Fibroblast of skin of left quadriceps (primary cell): ENCODE measurements at regions not wholly inside any gene's neighbourhood (a gene's known extent, or its start where the extent isn't known, plus 50 kb on each side); places are given as distances from the start of the nearest gene placed in this dataset.
"Not testable (repeated sequence)": the region's sequence is repeated elsewhere in the genome, so short reads cannot be mapped to it uniquely, and the experiment has no call there.

ENCODE experiments used
- DNase-seq, 2 experiments: peaks; one replicate each; pipeline ENCODE4 v3.0.0-alpha.2; 2013; ENCODE audit warnings: low read depth in 2 of 2

DNA sequence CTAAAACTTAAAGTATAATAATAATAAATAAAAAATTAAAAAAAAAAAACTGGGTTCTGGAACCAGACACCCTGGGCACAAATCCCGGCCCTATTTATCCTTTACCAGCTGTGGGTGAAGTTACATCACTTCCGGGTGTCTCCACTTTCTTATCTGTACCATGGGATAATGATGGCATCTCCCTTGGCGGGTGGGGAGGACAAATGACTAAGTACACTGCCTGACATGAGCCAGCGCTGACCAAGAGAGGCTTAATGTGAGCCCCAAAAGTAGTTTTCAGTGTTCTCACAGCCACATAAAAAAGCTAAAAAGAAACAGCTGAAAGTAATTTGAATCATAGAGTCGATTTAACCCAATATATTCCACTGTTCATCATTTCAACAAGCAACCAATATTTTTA lies 424.9 kb downstream of the SOX9 start:
- no peak for DNase-seq

DNA sequence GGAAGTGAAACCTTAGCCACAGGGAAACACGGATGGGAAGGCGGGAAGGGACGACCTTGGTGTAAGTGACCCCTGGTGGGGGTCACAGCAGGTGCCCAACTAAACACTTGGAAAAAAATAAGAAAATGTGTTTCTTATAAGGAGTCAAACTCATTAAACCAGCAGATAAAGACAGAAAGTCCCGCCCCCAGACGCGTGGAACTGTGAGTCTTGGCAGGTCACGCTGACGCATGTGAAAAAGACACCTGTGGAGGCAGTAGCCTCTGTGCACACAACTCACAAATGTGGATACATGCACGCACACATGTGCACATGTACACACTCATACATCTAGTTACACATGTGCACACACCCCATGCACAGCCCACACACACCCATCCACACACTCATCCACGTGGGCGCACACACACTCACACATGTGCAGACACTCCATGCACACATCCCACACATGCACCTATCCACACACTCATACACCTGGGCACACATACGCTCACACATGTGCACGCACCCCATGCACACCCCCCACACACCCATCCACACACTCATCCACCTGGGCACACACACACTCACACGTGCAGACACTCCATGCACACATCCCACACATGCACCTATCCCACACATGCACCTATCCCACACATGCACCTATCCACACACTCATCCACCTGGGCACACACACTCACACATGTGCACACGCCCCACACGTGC lies 432.4 kb downstream of the SOX9 start:
- no peak for DNase-seq

DNA sequence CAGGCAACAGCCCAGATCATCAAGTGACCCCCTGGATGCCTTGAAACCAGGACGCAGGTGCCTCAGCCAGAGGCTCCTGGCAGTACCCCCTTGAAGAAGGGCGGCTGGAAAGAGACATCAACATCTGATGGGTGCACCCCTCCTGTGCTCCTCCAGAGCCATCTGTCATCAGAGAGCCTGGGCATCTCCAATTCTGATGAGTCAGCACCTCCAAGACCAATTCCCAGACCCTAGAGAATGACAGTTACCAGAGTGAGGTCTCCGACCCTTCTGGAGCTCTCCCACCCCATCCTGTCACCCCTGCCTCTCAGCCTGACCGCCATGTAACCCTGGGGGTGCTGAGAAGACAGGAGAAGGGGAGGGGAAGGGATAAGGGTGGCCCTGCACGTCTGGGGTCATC lies 433.7 kb downstream of the SOX9 start:
- no peak for DNase-seq

DNA sequence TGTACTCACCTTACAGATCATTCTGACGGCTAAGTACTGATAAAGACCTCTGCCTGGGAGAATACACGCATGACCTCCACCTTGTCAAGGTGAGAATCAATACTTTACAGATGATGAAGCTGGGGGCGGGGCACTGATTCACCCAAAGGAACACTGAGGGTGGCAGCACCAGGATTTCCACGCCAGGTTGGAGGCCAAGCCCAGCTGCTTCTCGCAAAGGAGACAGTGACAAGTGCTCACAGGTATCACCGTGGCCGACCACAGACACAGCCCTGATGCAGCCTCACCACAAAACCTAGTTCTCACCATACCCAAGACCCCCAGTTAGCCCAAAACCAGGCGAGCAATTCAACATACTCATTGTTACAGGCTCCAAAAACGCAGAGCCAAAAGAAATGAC lies 434.2 kb downstream of the SOX9 start:
- DNase-seq: no peak

DNA sequence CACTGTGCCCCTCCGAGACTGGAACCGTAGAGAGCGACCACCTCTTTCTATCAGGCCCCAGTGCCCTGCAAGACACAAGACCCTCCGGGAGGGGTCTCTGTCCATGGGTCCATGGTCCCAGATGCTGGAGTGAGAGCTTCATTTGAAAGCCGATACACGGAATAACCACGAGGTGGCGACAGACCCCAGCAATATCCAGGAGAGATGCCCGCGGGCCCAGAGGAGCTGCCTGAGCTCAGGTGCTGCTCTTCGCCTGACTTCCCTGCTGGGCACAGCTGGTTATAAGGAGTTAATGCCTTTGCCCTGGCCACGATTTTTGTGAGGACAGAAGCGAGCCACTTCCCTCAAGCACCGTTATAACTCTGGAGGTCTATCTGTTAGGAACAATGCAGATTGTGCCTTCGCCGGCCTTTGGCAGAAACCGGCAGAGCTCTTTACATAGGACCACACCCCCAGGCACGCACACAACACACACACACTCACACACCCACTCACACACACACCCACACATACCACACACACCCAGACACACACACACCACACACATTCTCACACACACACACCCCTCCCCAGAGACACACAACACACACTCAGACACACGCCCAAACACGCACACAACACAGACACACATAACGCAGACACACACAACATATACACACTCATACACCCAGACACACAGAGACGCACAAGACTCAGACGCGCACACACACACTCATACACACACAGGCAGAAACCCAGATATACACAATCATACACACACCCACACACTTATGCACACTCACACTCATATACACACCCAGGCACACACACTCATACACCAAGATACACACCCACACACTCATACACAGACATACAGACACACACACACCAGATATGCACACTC lies 436.4 kb downstream of the SOX9 start:
- no peak for DNase-seq

DNA sequence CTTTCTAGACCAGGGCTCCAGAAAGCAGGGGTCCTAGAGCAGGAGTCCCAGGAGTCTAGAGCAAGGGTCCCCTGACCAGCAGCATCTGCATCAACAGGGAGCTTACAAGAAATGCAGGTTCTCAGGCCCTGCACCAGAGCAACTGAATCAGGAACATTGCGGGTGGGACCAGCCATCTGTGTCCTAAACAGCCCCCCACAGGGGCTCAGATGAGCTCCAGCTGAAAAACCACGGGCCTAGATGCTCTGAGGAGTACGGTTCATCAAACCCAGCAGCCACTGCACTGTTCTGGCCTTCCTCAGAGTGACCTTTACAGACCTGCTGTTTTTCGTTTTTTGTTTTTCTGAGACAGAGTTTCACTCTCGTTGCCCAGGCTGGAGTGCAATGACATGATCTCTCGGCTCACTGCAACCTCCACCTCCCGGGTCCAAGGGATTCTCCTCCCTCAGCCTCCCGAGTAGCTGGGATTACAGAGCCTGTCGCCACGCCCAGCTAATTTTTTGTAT lies 438.2 kb downstream of the SOX9 start:
- DNase-seq: no peak

DNA sequence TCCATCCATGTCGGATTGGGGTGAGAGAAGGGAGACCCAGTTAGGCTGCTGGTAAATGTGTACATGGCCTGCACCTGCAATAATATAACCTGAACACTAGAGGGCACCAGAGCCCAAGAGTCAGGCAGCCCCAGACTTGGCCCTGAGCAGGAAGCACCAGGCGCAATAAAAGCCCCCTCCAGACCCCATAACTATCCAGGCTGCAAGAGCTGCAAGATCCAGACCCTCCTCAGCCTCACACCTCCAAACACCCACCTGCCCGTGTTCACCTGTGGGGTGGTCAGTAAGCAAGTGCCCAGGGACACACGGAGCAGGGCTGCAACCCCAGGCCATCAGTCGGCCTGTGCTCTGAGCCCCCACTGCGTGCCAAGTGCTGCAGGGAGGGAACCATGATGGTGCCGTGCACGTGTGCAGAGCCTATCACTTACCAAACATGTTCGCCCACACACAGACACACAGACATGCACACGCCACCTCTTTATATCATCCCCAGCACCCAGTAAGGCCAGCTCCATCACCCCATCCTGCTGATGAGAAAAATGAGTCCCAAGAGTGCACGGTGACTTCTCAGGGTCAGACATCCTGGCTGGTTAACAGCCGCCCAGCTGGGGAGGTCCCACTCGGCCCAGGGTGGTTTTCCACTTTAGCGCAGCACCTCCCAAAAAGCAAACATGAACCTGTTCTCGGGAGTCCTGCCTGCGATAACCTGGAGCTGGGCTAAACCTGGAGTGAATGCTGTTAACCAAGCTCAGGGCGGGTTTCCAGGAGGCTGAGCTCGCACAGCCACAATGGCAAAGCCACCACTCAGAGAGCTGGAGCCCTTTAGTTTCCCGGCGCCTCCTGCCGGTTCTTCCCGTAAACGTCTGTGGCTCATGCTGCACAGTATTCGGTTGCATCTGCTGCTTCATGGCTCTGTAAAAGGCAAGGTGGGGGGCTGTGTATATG lies 439.8 kb downstream of the SOX9 start:
- no peak for DNase-seq

DNA sequence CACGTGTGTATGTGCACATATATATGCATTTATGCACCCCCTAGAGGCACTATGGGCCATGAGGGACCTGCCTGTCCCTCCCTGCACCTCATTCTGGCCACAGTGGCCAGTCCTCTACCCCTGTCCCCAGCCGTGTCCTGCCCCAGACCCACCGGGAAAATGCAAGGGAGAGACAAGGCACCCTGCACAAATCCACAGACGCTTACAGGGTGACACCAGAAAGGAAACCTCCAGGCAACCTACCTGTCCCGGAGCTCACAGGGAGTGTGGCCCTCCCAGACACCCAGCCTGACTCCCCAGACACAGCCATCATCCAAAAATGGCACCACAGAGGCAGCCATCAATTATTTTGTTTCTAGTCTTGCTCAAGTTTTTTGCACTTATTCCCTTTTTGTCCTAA lies 440.4 kb downstream of the SOX9 start:
- DNase-seq: no peak

DNA sequence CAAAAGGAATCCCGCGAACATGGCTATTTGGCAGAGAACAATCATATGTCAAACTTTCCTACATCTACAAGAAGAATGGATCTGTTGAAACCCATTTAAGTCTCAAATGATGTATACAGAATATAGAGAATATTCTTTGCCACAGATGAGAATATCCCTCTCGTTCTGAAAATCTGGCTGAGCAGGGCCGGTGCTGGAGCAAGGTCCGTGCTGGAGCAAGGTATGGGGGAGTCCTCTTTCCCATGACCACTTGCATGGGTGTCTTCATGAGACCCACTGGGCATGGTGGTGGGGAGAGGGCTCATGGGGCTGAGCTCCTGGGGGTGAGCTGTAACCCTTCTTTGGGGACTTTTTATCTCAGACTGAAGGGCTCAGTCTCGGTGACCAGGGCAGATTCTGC lies 440.9 kb downstream of the SOX9 start:
- no peak for DNase-seq

DNA sequence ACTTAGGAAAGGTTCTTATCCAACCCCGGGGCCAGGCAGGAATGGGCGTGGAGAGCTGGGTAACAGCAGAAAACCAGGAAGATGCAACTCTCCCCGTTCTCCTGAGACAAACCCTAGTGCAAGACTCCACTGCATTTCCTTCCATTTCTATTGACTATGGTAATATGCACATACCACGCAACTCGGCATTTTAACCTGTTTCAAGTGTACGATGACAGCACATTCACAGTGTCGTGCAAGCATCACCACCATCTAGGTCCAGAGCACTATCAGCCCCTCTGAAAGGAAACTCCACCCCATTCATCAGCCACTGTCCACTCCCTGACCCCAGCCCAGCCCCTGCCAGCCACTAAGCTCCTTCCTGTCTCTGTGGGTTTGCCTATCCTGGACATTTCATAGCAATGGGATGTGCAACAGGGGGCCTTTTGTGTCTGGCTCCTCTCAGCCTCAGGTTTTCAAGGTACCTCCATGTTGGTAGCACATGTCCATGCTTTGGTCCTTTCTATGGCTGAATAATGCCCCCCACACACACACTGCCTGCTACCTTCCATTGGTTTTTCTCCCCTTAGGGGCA lies 441.9 kb downstream of the SOX9 start:
- no peak for DNase-seq

DNA sequence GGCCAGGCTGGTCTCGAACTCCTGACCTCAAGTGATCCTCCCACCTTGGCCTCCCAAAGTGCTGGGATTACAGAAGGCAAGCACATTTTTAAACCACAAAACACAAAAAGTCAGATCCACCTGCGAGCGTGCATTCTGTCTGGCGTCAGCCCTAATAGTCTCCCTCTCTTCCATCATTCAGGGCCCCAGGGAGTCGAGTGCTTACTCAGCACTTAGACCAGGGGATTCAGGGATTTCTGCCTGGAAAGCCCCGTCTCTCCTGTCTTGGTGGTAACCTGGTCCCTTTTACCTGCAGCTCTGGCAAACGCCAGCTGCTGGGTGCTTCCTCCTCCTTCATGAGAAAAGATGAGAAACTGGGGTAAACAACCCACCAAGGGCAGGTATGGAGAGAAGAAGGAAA lies 443.1 kb downstream of the SOX9 start:
- no peak for DNase-seq

DNA sequence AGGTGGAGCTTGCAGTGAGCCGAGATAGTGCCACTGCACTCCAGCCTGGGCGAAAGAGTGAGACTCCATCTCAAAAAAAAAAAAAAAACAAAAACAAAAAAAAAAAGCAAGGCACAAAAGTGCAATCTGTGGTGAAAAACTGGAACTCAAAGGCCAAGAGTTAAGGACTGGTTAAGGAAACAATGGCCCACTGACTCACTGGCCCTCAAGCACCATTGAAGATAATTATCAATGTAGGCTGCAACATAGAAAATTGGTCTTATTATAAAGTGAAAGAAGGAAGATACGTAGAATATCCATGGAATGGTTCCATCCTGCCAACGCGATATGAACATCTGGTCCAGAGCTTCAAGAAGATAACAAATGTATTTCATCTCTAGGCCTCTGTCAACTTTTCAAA lies 444.2 kb downstream of the SOX9 start:
- DNase-seq: no peak

DNA sequence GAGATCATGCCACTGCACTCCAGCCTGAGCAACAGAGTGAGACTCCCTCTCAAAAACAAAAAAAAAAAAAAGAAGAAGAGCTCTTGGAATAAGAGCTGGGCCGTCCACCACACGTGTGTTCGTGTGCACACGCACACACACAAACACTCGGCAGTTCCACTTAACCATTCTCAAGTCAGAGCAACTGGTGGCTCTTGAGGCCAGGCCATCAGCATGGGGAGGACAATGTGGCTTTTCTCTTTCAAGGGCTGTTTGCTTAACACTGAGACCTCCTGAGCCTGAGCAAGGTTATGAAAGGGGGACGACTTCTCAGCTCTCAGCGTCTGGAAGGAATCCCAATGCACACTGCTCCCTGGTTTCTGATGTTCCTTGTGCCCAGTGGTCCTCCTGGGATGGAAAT lies 444.9 kb downstream of the SOX9 start:
- DNase-seq: no peak

DNA sequence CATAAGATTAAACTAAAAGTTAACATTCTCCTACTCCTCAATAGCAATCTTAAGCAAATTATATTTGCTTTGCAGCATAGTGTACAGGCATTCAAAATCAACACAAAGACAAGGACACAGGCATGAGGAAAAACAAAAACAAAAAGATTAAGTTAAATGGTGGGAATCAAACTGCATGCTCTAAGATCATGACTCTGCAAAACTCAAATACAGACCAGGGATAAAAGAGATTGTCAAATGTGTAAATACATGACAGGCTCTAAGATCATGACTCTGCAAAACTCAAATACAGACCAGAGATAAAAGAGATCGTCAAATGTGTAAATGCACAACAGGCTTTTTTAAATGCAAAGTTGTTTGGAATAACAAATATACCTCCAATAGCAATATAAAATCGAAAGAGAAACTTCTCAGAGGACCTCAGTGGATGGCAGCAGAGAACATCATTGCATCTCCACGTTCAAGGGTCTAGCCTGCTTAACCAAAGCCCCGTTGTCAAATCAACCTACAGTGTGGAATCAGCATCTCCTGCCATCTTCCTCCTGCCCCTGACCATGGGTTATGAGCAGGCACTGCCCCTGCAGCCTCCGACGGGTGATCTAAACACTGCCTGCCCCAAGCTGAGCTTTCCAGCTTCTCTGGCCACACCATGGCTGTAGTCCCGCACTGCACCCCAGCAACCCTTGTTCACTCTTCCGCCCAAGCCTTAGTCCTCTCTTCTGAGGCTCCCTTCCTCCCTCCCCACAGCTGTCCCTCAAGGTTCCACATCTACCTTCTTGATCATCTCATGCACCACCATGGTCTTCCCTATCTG lies 446.1 kb downstream of the SOX9 start:
- no peak for DNase-seq

DNA sequence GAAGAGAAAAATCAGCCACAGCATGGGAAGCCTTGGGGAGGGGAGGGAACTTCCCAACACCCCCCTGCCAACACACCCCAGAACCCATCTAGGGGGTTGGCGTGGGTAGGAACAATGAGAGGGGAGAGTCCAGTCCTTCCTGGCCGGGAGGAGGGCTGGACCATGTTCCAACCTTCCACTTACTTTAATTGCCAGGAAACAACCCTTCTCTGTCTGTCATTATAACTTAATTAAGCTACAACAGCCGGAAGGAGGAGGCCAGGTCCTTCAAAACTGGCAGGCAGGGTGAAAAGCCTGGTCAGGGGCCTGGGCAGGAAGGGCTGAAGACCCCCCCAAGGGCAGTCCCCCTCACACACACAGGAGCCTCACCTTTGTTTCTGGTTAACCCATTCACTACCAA lies 447.0 kb downstream of the SOX9 start:
- DNase-seq: no peak

DNA sequence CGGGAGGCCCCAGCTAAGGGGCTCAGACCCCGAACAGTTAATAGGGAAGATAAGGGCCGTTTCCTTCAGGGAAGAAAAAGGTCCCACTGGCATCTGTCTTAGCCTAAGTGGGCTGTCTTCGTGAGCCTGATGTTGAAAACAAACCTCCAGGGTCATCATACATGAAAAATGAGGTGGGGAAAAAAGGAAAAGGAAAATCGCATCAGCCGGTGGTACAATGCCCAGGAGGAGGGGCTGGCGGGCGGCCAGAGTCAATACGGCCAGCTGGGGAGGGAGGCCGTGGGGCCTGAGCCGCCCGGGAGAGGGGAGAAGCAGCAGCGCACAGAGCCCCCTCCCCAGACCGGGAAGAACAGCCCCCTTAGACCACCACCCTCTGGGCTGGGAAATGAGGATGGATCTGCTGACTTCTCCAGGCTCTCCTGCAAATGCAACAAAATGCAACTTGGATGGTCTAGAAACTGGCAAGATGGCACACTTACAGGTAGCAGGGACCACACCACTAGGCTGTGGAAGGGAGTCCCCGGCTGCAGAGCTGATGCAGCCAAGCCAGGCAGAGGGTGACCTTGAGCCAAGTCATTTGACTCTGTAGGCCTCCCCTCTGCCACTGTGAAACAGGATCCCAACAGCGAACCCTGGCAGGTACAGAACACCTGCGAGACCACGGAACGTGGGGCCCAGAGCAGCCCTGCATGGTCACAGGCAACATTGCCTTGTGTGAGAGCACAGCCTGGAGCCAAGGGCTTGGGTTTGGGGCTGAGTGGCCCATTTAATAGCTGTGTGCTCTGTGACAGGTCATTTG lies 448.5 kb downstream of the SOX9 start:
- no peak for DNase-seq

DNA sequence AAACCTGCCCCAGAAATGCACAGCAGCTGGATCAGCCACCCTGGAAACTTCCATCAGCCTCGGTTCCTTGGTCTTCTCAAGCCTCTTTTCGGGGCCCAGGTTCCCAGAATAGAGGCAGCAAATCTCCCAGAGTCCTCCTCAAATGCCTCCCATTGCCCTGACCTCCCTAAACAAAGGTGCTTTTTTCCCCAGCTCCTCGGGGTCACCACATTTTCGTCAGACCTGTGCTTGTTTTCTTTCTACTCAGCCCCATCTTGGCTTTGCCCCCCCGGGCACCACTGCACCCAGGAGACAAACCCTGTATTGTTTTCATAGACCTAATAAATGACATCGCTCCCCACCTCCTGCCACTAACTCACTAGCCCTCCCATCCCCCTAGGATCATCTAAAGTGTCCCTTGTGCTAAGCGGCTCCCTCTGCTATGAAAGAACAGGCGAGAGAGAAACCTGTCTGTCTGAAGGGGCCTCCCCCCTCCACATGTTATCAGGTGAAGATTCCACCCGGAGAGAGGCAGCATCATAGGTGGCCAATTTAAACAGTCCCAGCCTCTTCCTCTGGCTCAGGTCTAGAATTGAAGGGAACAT lies 451.1 kb downstream of the SOX9 start:
- DNase-seq: no peak

DNA sequence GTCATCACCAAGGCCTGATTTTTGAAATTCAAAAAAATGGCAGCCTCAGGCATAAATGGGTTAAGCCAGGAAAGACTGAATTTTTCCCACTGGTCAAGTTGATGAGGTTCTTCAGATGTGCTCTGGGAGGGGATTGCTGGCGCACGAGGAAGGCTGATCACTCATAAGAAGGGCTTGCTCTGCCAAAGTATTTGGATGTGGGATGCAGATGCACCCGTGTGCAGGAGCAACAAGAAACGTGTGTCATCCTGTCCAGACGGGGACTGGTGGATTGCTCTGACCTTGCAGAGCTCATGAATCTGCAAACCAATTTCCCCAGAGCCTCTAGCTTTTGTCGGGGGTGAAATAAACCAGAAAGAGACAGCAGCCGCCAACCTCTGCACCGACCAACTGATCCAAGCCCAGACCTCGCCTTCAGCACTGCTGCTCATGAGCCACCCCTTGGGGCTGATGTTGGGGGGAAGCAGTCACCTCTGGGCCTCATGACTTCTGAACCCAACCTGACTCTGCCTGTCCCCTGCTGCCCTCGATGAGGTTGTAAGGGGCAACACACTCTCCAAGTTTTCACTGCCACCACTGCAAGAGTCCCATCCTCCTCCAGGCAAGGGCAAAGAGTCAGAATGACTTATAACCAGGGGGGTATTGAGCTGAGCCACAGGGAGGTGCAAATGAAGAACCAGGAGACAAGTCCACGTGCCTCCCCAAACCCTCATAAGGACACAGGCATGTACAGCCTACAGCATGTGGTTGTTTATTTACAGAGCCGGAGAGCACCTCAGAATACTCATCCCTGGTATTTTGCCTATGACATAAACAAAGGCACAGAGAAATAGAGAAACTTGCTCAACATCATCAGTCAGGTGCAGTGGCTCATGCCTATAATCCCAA lies 452.0 kb downstream of the SOX9 start:
- DNase-seq: no peak

DNA sequence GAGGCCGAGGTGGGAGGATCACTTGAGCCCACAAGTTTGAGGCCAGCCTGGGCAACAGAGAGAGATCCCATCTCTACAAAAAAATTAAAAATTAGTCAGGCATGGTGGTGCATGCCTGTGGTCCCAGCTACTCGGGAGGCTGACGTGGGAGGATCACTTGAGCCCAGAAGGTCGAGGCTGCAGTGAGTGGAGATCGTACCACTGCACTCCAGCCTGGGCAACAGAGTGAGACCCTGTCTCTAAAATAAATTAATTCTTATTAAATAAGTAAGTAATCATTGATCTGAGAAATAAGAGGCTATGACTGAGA lies 452.6 kb downstream of the SOX9 start:
- not testable (repeated sequence) for DNase-seq
